Loucy (cell line): ENCODE measurements at regions not wholly inside any gene's neighbourhood (a gene's known extent, or its start where the extent isn't known, plus 50 kb on each side); places are given as distances from the start of the nearest gene placed in this dataset.

ENCODE experiments used
- EZH2phosphoT487 ChIP-seq: fragments of 200-600 bp; IDR thresholded peaks from 2 replicates; pipeline ENCODE4 v1.6.1; 2018; ENCODE audit warnings: antibody characterized with exemption, mild to moderate bottlenecking, moderate library complexity, borderline replicate concordance
- TF ChIP-seq, protein P1 (sequence below): fragments of 200-600 bp; sonication (generic); conservative IDR thresholded peaks from 2 replicates; pipeline ENCODE4 v1.5.1; 2014; ENCODE audit warnings: mild to moderate bottlenecking, antibody characterized with exemption, low read length

DNA sequence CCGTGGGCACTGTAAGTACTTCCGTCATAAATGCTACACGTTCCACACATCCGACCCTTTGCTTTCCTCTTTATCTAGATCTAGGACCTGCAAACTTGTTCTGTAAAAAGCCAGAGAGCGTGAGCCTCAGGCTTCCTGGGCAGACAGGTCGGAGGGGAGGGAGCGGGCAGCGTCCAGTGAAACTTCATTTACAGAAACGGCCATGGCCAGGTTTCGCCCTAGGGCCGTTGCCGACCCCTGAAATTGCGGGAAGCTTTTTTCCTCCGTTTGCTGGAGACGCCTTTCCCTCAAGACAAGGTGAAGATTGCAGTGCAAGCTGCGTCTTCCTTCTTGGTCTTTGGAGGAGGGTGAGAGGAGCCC is 155.4 kb downstream of the DLL1 start:
- TF ChIP-seq, protein P1, sequence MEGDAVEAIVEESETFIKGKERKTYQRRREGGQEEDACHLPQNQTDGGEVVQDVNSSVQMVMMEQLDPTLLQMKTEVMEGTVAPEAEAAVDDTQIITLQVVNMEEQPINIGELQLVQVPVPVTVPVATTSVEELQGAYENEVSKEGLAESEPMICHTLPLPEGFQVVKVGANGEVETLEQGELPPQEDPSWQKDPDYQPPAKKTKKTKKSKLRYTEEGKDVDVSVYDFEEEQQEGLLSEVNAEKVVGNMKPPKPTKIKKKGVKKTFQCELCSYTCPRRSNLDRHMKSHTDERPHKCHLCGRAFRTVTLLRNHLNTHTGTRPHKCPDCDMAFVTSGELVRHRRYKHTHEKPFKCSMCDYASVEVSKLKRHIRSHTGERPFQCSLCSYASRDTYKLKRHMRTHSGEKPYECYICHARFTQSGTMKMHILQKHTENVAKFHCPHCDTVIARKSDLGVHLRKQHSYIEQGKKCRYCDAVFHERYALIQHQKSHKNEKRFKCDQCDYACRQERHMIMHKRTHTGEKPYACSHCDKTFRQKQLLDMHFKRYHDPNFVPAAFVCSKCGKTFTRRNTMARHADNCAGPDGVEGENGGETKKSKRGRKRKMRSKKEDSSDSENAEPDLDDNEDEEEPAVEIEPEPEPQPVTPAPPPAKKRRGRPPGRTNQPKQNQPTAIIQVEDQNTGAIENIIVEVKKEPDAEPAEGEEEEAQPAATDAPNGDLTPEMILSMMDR = no peak
- TF ChIP-seq EZH2phosphoT487 = no peak
